ENCODE measurements at regions not wholly inside any gene's neighbourhood (a gene's known extent, or its start where the extent isn't known, plus 50 kb on each side); places are given as distances from the start of the nearest gene placed in this dataset.

- no peak for TF ChIP-seq POLR2AphosphoS5 (IDR thresholded peaks at IDR 0.05; ENCODE audit: borderline replicate concordance, low read depth, low read length)
- TF ChIP-seq EZH2 (IDR thresholded peaks at IDR 0.05), result no peak
- TF ChIP-seq FOXP2 (optimal IDR thresholded peaks at IDR 0.05; ENCODE audit: control extremely low read depth, extremely low read length, insufficient read depth), result no peak
Observed at GRCh38 chr1:37373413-37373812, 101.0 kb upstream of the ZC3H12A start.
